ENCODE measurements at regions not wholly inside any gene's neighbourhood (a gene's known extent, or its start where the extent isn't known, plus 50 kb on each side); places are given as distances from the start of the nearest gene placed in this dataset.
"Not testable (repeated sequence)": the region's sequence is repeated elsewhere in the genome, so short reads cannot be mapped to it uniquely, and the experiment has no call there.

- DNase-seq (ENCODE audit: low spot score) = no peak
Observed at GRCh38 chr6:167408235-167408869, 83.5 kb downstream of the TTLL2 start.

GRCh38 chr6:167409079-167409478 lies 84.2 kb downstream of the TTLL2 start:
- no peak for DNase-seq (ENCODE audit: low spot score)

GRCh38 chr6:167409694-167410093 lies 84.8 kb downstream of the TTLL2 start:
- no peak for DNase-seq (ENCODE audit: low spot score)

GRCh38 chr6:167410462-167410861 lies 85.6 kb downstream of the TTLL2 start:
- DNase-seq (ENCODE audit: low spot score) = no peak

- no peak for DNase-seq (ENCODE audit: low spot score)
Observed at GRCh38 chr6:167412506-167412905, 87.6 kb downstream of the TTLL2 start.

- DNase-seq (ENCODE audit: low spot score) = no peak
Observed at GRCh38 chr6:167415441-167415961, 90.6 kb downstream of the TTLL2 start.

GRCh38 chr6:167416676-167417430 lies 92.0 kb downstream of the TTLL2 start:
- no peak for DNase-seq (ENCODE audit: low spot score)

- no peak for DNase-seq (ENCODE audit: low spot score)
Observed at GRCh38 chr6:167420177-167420576, 95.3 kb downstream of the TTLL2 start.

GRCh38 chr6:167420858-167421766 lies 96.2 kb downstream of the TTLL2 start:
- no peak for DNase-seq (ENCODE audit: low spot score)

- not testable (repeated sequence) for DNase-seq (ENCODE audit: low spot score)
Observed at GRCh38 chr6:167421944-167422343, 97.1 kb downstream of the TTLL2 start.

- no peak for DNase-seq (ENCODE audit: low spot score)
Observed at GRCh38 chr6:167422934-167423333, 98.0 kb downstream of the TTLL2 start.

GRCh38 chr6:167424060-167424673 lies 99.3 kb downstream of the TTLL2 start:
- no peak for DNase-seq (ENCODE audit: low spot score)

GRCh38 chr6:167424700-167425099 lies 99.8 kb downstream of the TTLL2 start:
- DNase-seq (ENCODE audit: low spot score) = no peak

GRCh38 chr6:167426084-167426483 lies 101.2 kb downstream of the TTLL2 start:
- no peak for DNase-seq (ENCODE audit: low spot score)

- DNase-seq (ENCODE audit: low spot score) = no peak
Observed at GRCh38 chr6:167426651-167427050, 101.8 kb downstream of the TTLL2 start.

GRCh38 chr6:167428664-167429333 lies 103.9 kb downstream of the TTLL2 start:
- DNase-seq (ENCODE audit: low spot score) = no peak

- DNase-seq (ENCODE audit: low spot score) = no peak
Observed at GRCh38 chr6:167429353-167429752, 104.5 kb downstream of the TTLL2 start.

- DNase-seq (ENCODE audit: low spot score) = no peak
Observed at GRCh38 chr6:167435209-167435728, 110.4 kb downstream of the TTLL2 start.

GRCh38 chr6:167437888-167438484 lies 113.1 kb downstream of the TTLL2 start:
- no peak for DNase-seq (ENCODE audit: low spot score)

GRCh38 chr6:167441715-167442206 lies 116.9 kb downstream of the TTLL2 start:
- no peak for DNase-seq (ENCODE audit: low spot score)
